Fibroblast of pulmonary artery (primary cell): ENCODE measurements at regions not wholly inside any gene's neighbourhood (a gene's known extent, or its start where the extent isn't known, plus 50 kb on each side); places are given as distances from the start of the nearest gene placed in this dataset.

ENCODE experiments used
- DNase-seq: peaks from one replicate; pipeline ENCODE4 v3.0.0-alpha.2; 2010; ENCODE audit warnings: low read depth
- H3K4me3 ChIP-seq: replicated peaks from 2 replicates; pipeline ENCODE4 v1.5.1; 2011; ENCODE audit warnings: low read depth, mild to moderate bottlenecking, control low read depth, low read length, moderate library complexity
- CTCF ChIP-seq: IDR thresholded peaks from 2 replicates; pipeline ENCODE4 v1.5.1; 2011; ENCODE audit warnings: mild to moderate bottlenecking, control low read depth, low read length, inconsistent platforms; ENCODE audit errors: missing control alignments

DNA sequence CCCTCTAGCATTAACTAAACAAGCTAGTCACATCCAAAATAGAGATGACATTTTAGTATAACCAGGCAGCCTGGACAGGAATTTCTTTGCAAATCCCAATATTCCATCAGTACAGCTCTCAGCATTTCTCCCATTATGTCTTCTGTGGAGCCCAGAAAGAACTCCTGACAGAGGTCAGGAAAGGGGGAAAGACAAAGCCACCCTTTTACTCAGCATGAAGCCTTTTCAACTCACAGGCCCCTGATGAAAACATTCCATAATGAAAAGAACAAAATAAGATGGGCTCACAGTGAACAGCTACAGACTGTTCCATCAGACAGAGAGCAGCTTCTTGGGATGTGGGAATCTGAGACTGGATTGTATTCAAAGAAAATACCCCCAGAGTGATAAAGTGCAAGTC lies 80.6 kb downstream of the TEX35 start:
- no peak for DNase-seq
- H3K4me3 ChIP-seq, result no peak overlapping the region
- TF ChIP-seq CTCF, result no peak

DNA sequence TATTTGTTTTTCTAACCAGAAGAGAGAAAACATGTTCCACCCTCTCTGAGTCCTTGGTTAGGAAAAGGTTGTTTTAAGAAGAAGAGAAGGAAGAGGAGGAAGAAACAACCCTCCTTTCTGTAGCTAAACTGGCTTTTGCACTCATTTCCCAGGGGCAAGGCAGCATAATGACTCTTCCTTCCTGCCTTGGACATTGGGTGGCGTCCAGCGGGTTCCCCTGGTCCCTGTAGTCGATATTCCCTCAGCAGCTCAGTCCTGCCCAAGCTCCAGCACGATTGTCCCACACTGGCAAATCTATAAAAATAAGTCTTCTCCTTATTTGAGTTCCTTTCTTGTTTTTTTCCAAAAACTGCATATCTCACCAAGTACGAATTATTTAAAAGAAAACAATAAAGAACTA lies 81.2 kb downstream of the TEX35 start:
- DNase-seq, result no peak
- no peak overlapping the region for H3K4me3 ChIP-seq
- no peak for TF ChIP-seq CTCF

- TF ChIP-seq CTCF, result no peak
- DNase-seq, result no peak
- H3K4me3 ChIP-seq, result no peak overlapping the region
Observed at GRCh38 chr1:178595491-178595890, 82.6 kb downstream of the TEX35 start.

GRCh38 chr1:178599087-178599486 lies 86.2 kb downstream of the TEX35 start:
- DNase-seq, result no peak
- no peak for TF ChIP-seq CTCF
- no peak overlapping the region for H3K4me3 ChIP-seq

DNA sequence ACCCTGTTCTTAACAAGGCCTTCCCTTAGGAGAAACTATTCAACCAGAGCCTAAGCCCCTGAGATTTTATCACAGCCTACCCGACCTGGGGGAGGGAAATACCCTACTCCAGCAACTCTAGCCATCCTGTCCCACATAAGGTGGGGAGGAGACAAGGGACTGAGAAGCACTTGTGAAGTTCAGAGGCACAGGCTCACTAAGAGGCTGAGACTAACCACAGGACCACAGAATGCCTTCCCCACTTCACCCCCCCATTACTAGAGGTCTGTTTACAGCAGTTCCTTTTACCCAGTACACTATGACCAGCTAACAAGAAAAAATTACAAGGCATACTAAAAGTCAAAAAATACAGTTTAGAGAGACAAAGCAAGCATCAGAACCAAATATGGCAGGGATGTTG lies 86.8 kb downstream of the TEX35 start:
- no peak for DNase-seq
- TF ChIP-seq CTCF, result no peak
- H3K4me3 ChIP-seq, result no peak overlapping the region

GRCh38 chr1:178603926-178604325 lies 91.0 kb downstream of the TEX35 start:
- DNase-seq, result no peak
- H3K4me3 ChIP-seq, result no peak overlapping the region
- TF ChIP-seq CTCF, result no peak

- H3K4me3 ChIP-seq, result no peak overlapping the region
- no peak for TF ChIP-seq CTCF
- DNase-seq, result no peak
Observed at GRCh38 chr1:178606839-178607238, 93.9 kb downstream of the TEX35 start.
